ENCODE measurements at regions not wholly inside any gene's neighbourhood (a gene's known extent, or its start where the extent isn't known, plus 50 kb on each side); places are given as distances from the start of the nearest gene placed in this dataset.

GRCh38 chr11:57935402-57936049, 88.2 kb upstream of the OR9Q1 start:
- H3K9me1 ChIP-seq (replicated peaks; ENCODE audit: control insufficient read depth, extremely low read depth, insufficient read depth, low read length) = no peaks in the 10 kb centered on the region
- no peaks in the 10 kb centered on the region for H4K20me1 ChIP-seq (replicated peaks; ENCODE audit: control insufficient read depth, extremely low read depth, insufficient read depth, low read length)
- H3K4me2 ChIP-seq (ENCODE audit: insufficient read depth, low read length) = no peak overlapping the region
- no TSS peak for BruUV-seq (replicated peaks)
- CTCF ChIA-PET = no interaction called here
- dilution Hi-C loops (cut with MboI; ENCODE audit: extremely low pct_ligation_motif_present, low sequenced_read_pairs) (no loop called here), intact Hi-C loops (cut with micrococcal nuclease) (no loop called here)
- no peaks in the 10 kb centered on the region for H3K36me3 ChIP-seq (ENCODE audit: control insufficient read depth in 2 of 2, extremely low read depth in 1 of 2, insufficient read depth in 2 of 2, low read length in 2 of 2)
- no peak for DNase-seq (ENCODE audit: low read depth, low spot score)
- POLR2A ChIA-PET = no interaction called here
- H3K9ac ChIP-seq (replicated peaks; ENCODE audit: extremely low read depth, insufficient read depth, low read length) = no peak overlapping the region
- no peak overlapping the region for H2AFZ ChIP-seq (ENCODE audit: low read depth, low read length)
- H3K4me3 ChIP-seq (replicated peaks in 1 of 3; ENCODE audit: insufficient read depth in 1 of 3, low read depth in 1 of 3, low read length in 3 of 3) = no peak overlapping the region
- peaks cover 2 to 5% of the 10 kb centered on the region in 2 experiments for H3K27me3 ChIP-seq (ENCODE audit: control insufficient read depth in 2 of 2, insufficient read depth in 2 of 2, low read length in 2 of 2)
- FAIRE-seq = no peak
- H3K9me3 ChIP-seq (replicated peaks; ENCODE audit: control insufficient read depth, insufficient read depth, low read length) = no peaks in the 10 kb centered on the region
- no peaks in the 10 kb centered on the region for H3K4me1 ChIP-seq (ENCODE audit: control insufficient read depth, extremely low read depth, insufficient read depth, low read length)
- TF ChIP-seq CTCF (IDR thresholded peaks at IDR 0.05; ENCODE audit: extremely low read depth in 1 of 2, insufficient read depth in 1 of 2, low read depth in 1 of 2, low read length in 2 of 2) (no peak), GATA2 (IDR thresholded peaks at IDR 0.05; ENCODE audit: insufficient read depth, insufficient read length, low read depth, low read length) (no peak), FOS (IDR thresholded peaks at IDR 0.05; ENCODE audit: borderline replicate concordance, insufficient read depth, low read length) (no peak), JUN (IDR thresholded peaks at IDR 0.05; ENCODE audit: borderline replicate concordance, insufficient read depth, insufficient read length, low read depth) (no peak), MAX (IDR thresholded peaks at IDR 0.05; ENCODE audit: insufficient read depth, insufficient read length) (no peak), EZH2 (IDR thresholded peaks at IDR 0.05; ENCODE audit: borderline replicate concordance, low read depth, low read length, severe bottlenecking) (no peak), POLR2AphosphoS5 (IDR thresholded peaks at IDR 0.05; ENCODE audit: insufficient read depth, low read depth, low read length) (no peak), MYC (IDR thresholded peaks at IDR 0.05; ENCODE audit: low read depth, low read length) (no peak), POLR2A (IDR thresholded peaks at IDR 0.05; ENCODE audit: low read depth, low read length) (no peak)
- H3K27ac ChIP-seq (ENCODE audit: insufficient read depth, low read depth, low read length) = no peak overlapping the region
- H3K79me2 ChIP-seq (ENCODE audit: control insufficient read depth, insufficient read depth, low read length) = no peaks in the 10 kb centered on the region
